Testis (tissue), 2 donors: ENCODE measurements at regions not wholly inside any gene's neighbourhood (a gene's known extent, or its start where the extent isn't known, plus 50 kb on each side); places are given as distances from the start of the nearest gene placed in this dataset.

Experiments
- POLR2A ChIP-seq: fragments of 450-650 bp; IDR thresholded peaks from one replicate; pipeline ENCODE4 v1.6.1; 2017; ENCODE audit warnings: antibody characterized with exemption, mild to moderate bottlenecking, moderate library complexity
- TF ChIP-seq, protein P1 (sequence below), 3 experiments: fragments of 450-650 bp in 2 of 3; fragments of 200-600 bp in 1 of 3; sonication (generic) in 1 of 3; IDR thresholded peaks; one replicate each; pipeline ENCODE4 v1.5.1; 2016 to 2019; ENCODE audit warnings: antibody characterized with exemption in 3 of 3, mild to moderate bottlenecking in 2 of 3, moderate library complexity in 1 of 3

DNA sequence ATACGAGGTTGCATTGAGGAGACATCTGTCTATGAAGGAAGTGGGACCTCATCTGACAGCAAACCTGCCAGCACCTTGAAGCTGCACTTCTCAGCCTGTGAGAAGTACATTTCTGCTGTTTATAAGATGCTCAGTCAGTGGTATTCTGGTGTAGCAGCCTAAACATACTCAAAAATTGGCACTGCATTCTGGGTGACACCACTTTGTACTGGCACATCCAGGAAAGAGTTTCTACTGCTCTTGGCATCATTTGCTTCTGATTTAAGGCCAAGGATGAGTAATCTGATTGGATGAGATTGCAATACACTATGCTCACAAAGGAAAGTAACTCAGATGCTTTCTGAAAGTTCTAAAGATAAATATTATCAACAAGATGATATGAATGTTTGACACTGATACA, 275.4 kb upstream of the TFAP2D start:
- TF ChIP-seq, protein P1, sequence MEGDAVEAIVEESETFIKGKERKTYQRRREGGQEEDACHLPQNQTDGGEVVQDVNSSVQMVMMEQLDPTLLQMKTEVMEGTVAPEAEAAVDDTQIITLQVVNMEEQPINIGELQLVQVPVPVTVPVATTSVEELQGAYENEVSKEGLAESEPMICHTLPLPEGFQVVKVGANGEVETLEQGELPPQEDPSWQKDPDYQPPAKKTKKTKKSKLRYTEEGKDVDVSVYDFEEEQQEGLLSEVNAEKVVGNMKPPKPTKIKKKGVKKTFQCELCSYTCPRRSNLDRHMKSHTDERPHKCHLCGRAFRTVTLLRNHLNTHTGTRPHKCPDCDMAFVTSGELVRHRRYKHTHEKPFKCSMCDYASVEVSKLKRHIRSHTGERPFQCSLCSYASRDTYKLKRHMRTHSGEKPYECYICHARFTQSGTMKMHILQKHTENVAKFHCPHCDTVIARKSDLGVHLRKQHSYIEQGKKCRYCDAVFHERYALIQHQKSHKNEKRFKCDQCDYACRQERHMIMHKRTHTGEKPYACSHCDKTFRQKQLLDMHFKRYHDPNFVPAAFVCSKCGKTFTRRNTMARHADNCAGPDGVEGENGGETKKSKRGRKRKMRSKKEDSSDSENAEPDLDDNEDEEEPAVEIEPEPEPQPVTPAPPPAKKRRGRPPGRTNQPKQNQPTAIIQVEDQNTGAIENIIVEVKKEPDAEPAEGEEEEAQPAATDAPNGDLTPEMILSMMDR (IDR thresholded peaks at IDR 0.05), result no peak
- no peak for TF ChIP-seq POLR2A
